AG10803 (cell line): ENCODE measurements at regions not wholly inside any gene's neighbourhood (a gene's known extent, or its start where the extent isn't known, plus 50 kb on each side); places are given as distances from the start of the nearest gene placed in this dataset.
A peak's percentile ranks its signal among the peaks of the same experiment; 100 is the strongest.

Experiments
- DNase-seq: peaks from one replicate; pipeline ENCODE4 v3.0.0; 2010; ENCODE audit warnings: low read depth
- H3K4me3 ChIP-seq: 2 replicates; pipeline ENCODE4 v1.5.1; 2011; ENCODE audit warnings: mild to moderate bottlenecking, low read length, control low read depth
- CTCF ChIP-seq: conservative IDR thresholded peaks from 2 replicates; pipeline ENCODE4 v1.5.1; 2011; ENCODE audit warnings: mild to moderate bottlenecking, low read length, control low read depth, inconsistent platforms

DNA sequence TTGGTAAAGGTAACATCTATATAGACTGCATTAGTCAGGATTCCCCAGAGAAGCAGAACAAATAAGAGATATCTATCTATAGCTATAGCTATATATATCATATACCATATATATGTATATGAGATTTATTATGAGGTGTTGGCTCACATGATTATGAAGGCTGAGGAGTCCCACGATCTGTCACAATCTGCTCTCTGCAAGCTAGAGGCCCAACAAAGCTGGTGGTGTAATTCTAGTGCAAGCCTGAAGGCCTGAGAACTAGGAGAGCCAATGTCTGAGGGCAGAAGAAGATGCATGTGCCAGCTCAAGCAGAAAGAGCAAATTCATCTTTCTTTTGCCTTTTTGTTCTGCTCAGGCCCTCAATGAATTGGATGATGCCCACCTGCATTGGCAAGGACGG lies 102.2 kb upstream of the PLPPR1 start:
- DNase-seq = no peak
- TF ChIP-seq CTCF = no peak
- no peak overlapping the region for H3K4me3 ChIP-seq

- TF ChIP-seq CTCF = no peak
- no peak for DNase-seq
- no peak overlapping the region for H3K4me3 ChIP-seq
These were observed 100.8 kb upstream of the PLPPR1 start for GRCh38 chr9:100927763-100928162.

- TF ChIP-seq CTCF = no peak
- DNase-seq = peak; percentile 45
- no peak overlapping the region for H3K4me3 ChIP-seq
These were observed 94.9 kb upstream of the PLPPR1 start for GRCh38 chr9:100933656-100934055.

- DNase-seq = no peak
- H3K4me3 ChIP-seq = no peak overlapping the region
- no peak for TF ChIP-seq CTCF
These were observed 91.1 kb upstream of the PLPPR1 start for GRCh38 chr9:100937382-100937781.

- no peak for DNase-seq
- no peak for TF ChIP-seq CTCF
These were observed 90.0 kb upstream of the PLPPR1 start for GRCh38 chr9:100938507-100938906.

GRCh38 chr9:100939636-100940035 lies 88.9 kb upstream of the PLPPR1 start:
- DNase-seq = no peak
- no peak for TF ChIP-seq CTCF
- H3K4me3 ChIP-seq = no peak overlapping the region

More at GRCh38 chr9:100938507-100938906, 90.0 kb upstream of the PLPPR1 start:
- H3K4me3 ChIP-seq = no peak overlapping the region

DNA sequence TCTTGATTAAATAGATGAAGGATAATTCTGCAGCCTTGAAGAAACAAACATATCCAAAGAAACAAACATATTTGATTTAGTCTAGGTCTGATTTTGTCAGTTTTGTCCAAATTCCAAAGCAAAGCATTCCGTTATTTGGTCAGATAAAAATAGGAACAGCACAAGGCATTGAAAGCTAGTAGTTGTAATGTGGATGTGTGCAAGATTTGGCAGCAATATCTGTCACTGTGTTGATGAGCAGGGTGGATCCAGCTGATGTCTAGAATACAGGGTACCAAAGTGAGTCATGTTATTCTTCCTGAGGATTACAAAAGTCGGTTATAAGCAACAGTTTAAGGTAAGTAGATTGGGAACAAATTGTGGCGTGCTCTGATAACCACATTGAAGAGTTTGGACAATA lies 69.3 kb upstream of the PLPPR1 start:
- H3K4me3 ChIP-seq = no peak overlapping the region
- TF ChIP-seq CTCF = no peak
- no peak for DNase-seq
